ENCODE measurements at regions not wholly inside any gene's neighbourhood (a gene's known extent, or its start where the extent isn't known, plus 50 kb on each side); places are given as distances from the start of the nearest gene placed in this dataset.

DNA sequence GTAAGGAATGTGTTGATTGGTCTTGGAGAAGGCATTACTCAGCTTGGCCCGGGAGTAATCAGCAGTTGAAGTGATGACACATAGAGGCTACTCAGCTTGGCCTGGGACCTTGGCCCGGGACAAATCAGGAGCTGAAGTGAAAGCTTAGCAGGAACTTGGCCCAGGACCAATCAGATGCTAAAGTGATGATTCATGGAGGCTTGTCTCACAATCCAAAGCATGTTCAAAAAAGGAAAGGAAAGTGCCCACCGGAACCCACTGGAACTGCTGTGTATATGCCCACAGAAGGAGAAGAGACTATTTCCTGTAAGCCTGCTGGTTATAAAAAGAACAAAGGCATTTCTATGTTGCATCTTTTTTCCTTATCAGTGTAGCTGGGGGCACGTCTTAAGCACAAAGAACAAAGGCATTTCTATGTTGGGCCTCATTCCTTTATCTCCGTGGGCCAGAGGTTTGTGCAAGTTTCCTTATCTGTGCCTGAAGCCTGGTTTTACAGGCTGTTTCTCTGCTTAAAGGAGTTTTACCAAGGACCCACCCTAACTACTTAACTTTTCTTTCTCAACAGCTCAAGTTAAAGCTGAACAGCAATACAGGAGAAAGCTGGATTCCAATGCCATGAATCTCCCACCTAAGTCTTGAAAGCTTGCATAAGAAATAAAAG lies 1176.7 kb downstream of the NLGN4X start:
- ATAC-seq (peak; percentile 95), DNase-seq (peak; percentile 95)
- Histone ChIP-seq H3K4me1 (ENCODE audit: insufficient read depth, low read length) (peaks cover 10% of the 10 kb centered on the region), H3K9me2 (replicated peaks; ENCODE audit: low read length) (no peaks in the 10 kb centered on the region), H3K27ac (ENCODE audit: low read length) (peak overlapping the region; percentile 70), H3K4me3 (ENCODE audit: low read length) (peak overlapping the region; percentile 19; the same call in 1 of the 2 replicates), H3K79me2 (ENCODE audit: low read length) (no peaks in the 10 kb centered on the region), H3K36me3 (ENCODE audit: low read depth, low read length) (no peaks in the 10 kb centered on the region), H3K9me3 (ENCODE audit: low read length) (no peaks in the 10 kb centered on the region), H2AFZ (ENCODE audit: low read length) (peak overlapping the region; percentile 56), H4K20me1 (ENCODE audit: low read length) (no peaks in the 10 kb centered on the region), H3K27me3 (ENCODE audit: low read length) (no peaks in the 10 kb centered on the region), H3K4me2 (ENCODE audit: low read length) (peak overlapping the region; percentile 71), H3K9ac (ENCODE audit: low read length) (no peak overlapping the region), H3F3A (ENCODE audit: low read length, unreplicated experiment) (no peaks in the 10 kb centered on the region)
- intact Hi-C loops (cut with micrococcal nuclease) = loop anchor here (1.0 to 5.0 kb wide), 2 partner anchors 16 to 200 kb away; no protein-coding TSS in a partner anchor
- ChIA-PET POLR2A (ENCODE audit: unreplicated experiment) (interaction anchor here (0.6 kb wide), 2 partner anchors 12 to 43 kb away, joined by 4 to 5 read pairs; no protein-coding TSS in a partner anchor), CTCF (interaction anchor here (0.6 kb wide), 1 partner anchor 9 kb away, joined by 3 read pairs; no protein-coding TSS in a partner anchor)
- no TSS peak for BruUV-seq (replicated peaks)
- no peak for TF ChIP-seq EZH2phosphoT487 (IDR thresholded peaks at IDR 0.05; ENCODE audit: borderline replicate concordance, low read length)
- TF ChIP-seq, protein P1, sequence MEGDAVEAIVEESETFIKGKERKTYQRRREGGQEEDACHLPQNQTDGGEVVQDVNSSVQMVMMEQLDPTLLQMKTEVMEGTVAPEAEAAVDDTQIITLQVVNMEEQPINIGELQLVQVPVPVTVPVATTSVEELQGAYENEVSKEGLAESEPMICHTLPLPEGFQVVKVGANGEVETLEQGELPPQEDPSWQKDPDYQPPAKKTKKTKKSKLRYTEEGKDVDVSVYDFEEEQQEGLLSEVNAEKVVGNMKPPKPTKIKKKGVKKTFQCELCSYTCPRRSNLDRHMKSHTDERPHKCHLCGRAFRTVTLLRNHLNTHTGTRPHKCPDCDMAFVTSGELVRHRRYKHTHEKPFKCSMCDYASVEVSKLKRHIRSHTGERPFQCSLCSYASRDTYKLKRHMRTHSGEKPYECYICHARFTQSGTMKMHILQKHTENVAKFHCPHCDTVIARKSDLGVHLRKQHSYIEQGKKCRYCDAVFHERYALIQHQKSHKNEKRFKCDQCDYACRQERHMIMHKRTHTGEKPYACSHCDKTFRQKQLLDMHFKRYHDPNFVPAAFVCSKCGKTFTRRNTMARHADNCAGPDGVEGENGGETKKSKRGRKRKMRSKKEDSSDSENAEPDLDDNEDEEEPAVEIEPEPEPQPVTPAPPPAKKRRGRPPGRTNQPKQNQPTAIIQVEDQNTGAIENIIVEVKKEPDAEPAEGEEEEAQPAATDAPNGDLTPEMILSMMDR (conservative IDR thresholded peaks at IDR 0.05; ENCODE audit: low read depth, low read length) = no peak
- TF ChIP-seq EZH2 (IDR thresholded peaks at IDR 0.05; ENCODE audit: low read length, unreplicated experiment) = no peak

DNA sequence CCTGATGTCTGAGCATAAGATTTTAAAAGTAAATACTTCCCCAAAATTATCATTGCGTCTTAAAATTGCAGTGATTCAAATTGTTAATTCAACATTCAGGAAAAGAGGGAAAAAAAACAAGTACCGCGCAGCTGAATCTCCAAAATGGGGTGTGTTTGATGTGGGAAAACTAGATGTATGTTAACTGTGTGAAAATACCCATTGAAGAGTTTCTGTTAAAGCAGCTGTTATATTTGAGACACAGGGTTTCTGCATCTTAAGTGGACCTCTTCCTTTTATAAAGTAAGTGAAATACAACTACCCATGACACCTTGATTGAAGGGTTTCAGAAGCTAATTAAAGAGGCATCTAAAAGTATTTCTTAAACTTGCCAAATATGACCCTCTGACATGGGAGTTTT lies 1186.1 kb downstream of the NLGN4X start:
- TF ChIP-seq, protein P1 (conservative IDR thresholded peaks at IDR 0.05; ENCODE audit: low read depth, low read length) = no peak
- TF ChIP-seq EZH2phosphoT487 (IDR thresholded peaks at IDR 0.05; ENCODE audit: borderline replicate concordance, low read length) (no peak), EZH2 (IDR thresholded peaks at IDR 0.05; ENCODE audit: low read length, unreplicated experiment) (no peak)
- Histone ChIP-seq H3K4me2 (ENCODE audit: low read length) (no peak overlapping the region), H3K9me2 (replicated peaks; ENCODE audit: low read length) (no peaks in the 10 kb centered on the region), H3K4me1 (ENCODE audit: insufficient read depth, low read length) (no peaks in the 10 kb centered on the region), H3K9me3 (ENCODE audit: low read length) (no peaks in the 10 kb centered on the region), H2AFZ (ENCODE audit: low read length) (no peak overlapping the region), H3K36me3 (ENCODE audit: low read depth, low read length) (no peaks in the 10 kb centered on the region), H3K27me3 (ENCODE audit: low read length) (no peaks in the 10 kb centered on the region), H3K79me2 (ENCODE audit: low read length) (no peaks in the 10 kb centered on the region), H3K9ac (ENCODE audit: low read length) (no peak overlapping the region), H4K20me1 (ENCODE audit: low read length) (no peaks in the 10 kb centered on the region), H3F3A (ENCODE audit: low read length, unreplicated experiment) (no peaks in the 10 kb centered on the region), H3K4me3 (ENCODE audit: low read length) (no peak overlapping the region), H3K27ac (ENCODE audit: low read length) (no peak overlapping the region)
- BruUV-seq (replicated peaks) = no TSS peak
- ChIA-PET CTCF (no interaction called here), POLR2A (ENCODE audit: unreplicated experiment) (no interaction called here)
- ATAC-seq (no peak), DNase-seq (no peak)
- intact Hi-C loops (cut with micrococcal nuclease) = no loop called here

DNA sequence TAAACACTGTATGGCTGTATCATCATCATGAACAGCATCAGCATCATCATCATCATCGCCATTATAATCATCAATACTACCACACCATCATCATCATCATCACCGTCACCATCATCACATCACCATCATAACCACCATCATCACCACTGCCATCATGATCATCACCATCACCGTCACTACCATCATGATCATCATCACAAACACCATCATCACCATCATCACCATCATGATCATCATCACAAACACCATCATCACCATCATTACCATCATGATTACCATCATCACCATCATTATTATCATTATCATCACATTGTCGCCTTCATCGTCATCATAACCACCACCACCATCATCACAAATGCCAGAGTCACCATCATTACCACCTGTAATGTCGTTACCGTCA lies 1196.9 kb downstream of the NLGN4X start:
- no peaks in the 10 kb centered on the region for H4K20me1 ChIP-seq (ENCODE audit: low read length)
- H3K4me3 ChIP-seq (ENCODE audit: low read length) = no peak overlapping the region
- POLR2A ChIA-PET (ENCODE audit: unreplicated experiment) = no interaction called here
- no peak for TF ChIP-seq EZH2phosphoT487 (IDR thresholded peaks at IDR 0.05; ENCODE audit: borderline replicate concordance, low read length)
- H3K9me3 ChIP-seq (ENCODE audit: low read length) = no peaks in the 10 kb centered on the region
- no peaks in the 10 kb centered on the region for H3K79me2 ChIP-seq (ENCODE audit: low read length)
- H3K4me2 ChIP-seq (ENCODE audit: low read length) = no peak overlapping the region
- no peak overlapping the region for H3K9ac ChIP-seq (ENCODE audit: low read length)
- H3K9me2 ChIP-seq (replicated peaks; ENCODE audit: low read length) = no peaks in the 10 kb centered on the region
- DNase-seq (no peak), ATAC-seq (no peak)
- intact Hi-C loops (cut with micrococcal nuclease) = no loop called here
- no peaks in the 10 kb centered on the region for H3K36me3 ChIP-seq (ENCODE audit: low read depth, low read length)
- no peaks in the 10 kb centered on the region for H3K4me1 ChIP-seq (ENCODE audit: insufficient read depth, low read length)
- H3K27ac ChIP-seq (ENCODE audit: low read length) = no peak overlapping the region
- no TSS peak for BruUV-seq (replicated peaks)
- H2AFZ ChIP-seq (ENCODE audit: low read length) = no peak overlapping the region
- CTCF ChIA-PET = no interaction called here
- no peaks in the 10 kb centered on the region for H3F3A ChIP-seq (ENCODE audit: low read length, unreplicated experiment)
- no peaks in the 10 kb centered on the region for H3K27me3 ChIP-seq (ENCODE audit: low read length)
